ENCODE measurements at regions not wholly inside any gene's neighbourhood (a gene's known extent, or its start where the extent isn't known, plus 50 kb on each side); places are given as distances from the start of the nearest gene placed in this dataset.
A peak's percentile ranks its signal among the peaks of the same experiment; 100 is the strongest.

GRCh38 chr9:80883426-80883825, 805.9 kb downstream of the TLE1 start:
- DNase-seq: no peak

- DNase-seq: no peak
Observed at GRCh38 chr9:80881940-80882339, 807.4 kb downstream of the TLE1 start.

GRCh38 chr9:80881320-80881719, 808.0 kb downstream of the TLE1 start:
- DNase-seq: no peak

GRCh38 chr9:80878556-80878955, 810.8 kb downstream of the TLE1 start:
- no peak for DNase-seq

GRCh38 chr9:80875947-80876346, 813.4 kb downstream of the TLE1 start:
- no peak for DNase-seq

GRCh38 chr9:80874276-80874675, 815.1 kb downstream of the TLE1 start:
- DNase-seq: no peak

- DNase-seq: no peak
Observed at GRCh38 chr9:80873861-80874260, 815.5 kb downstream of the TLE1 start.

- no peak for DNase-seq
Observed at GRCh38 chr9:80871596-80871995, 817.8 kb downstream of the TLE1 start.

GRCh38 chr9:80867731-80868130, 821.6 kb downstream of the TLE1 start:
- DNase-seq: no peak

- no peak for DNase-seq
Observed at GRCh38 chr9:80866576-80867227, 822.6 kb downstream of the TLE1 start.

- no peak for DNase-seq
Observed at GRCh38 chr9:80866121-80866520, 823.2 kb downstream of the TLE1 start.

GRCh38 chr9:80843028-80843427, 846.3 kb downstream of the TLE1 start:
- DNase-seq: no peak

GRCh38 chr9:80842389-80842788, 847.0 kb downstream of the TLE1 start:
- DNase-seq: no peak

- DNase-seq: no peak
Observed at GRCh38 chr9:80841888-80842287, 847.5 kb downstream of the TLE1 start.

GRCh38 chr9:80839821-80840675, 849.3 kb downstream of the TLE1 start:
- DNase-seq: peak; percentile 69

- no peak for DNase-seq
Observed at GRCh38 chr9:80836013-80836412, 853.3 kb downstream of the TLE1 start.

GRCh38 chr9:80831751-80832150, 857.6 kb downstream of the TLE1 start:
- no peak for DNase-seq

- no peak for DNase-seq
Observed at GRCh38 chr9:80811656-80812055, 877.7 kb downstream of the TLE1 start.

GRCh38 chr9:80811003-80811402, 878.3 kb downstream of the TLE1 start:
- DNase-seq: no peak

GRCh38 chr9:80806671-80807070, 882.7 kb downstream of the TLE1 start:
- DNase-seq: no peak

GRCh38 chr9:80804873-80805272, 884.5 kb downstream of the TLE1 start:
- DNase-seq: no peak

GRCh38 chr9:80797831-80798688, 891.3 kb downstream of the TLE1 start:
- DNase-seq: peak; percentile 93

GRCh38 chr9:80797101-80797829, 892.1 kb downstream of the TLE1 start:
- DNase-seq: no peak
